ENCODE measurements at regions not wholly inside any gene's neighbourhood (a gene's known extent, or its start where the extent isn't known, plus 50 kb on each side); places are given as distances from the start of the nearest gene placed in this dataset.

DNA sequence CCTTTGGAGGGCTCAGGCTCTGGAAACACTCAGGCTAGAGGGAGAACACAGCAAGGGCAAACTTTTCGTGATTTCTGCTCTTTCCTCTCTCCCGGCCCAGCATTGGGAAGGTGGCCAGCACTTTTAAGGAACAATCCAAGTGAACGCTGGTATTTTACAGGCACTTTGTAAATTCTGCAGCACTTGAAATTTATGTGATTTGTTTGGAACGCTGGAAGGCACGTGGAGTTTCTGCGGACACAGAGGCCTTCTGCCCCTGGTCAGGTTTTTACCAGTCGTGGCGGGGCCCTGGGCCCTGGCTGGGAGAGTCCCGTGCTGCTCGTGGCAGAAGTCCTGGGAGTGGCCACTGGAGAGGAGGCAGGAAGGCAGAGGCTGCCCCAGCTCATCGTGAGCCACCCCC is 188.6 kb downstream of the ENGASE start:
- WGBS (ENCODE audit: insufficient coverage, insufficient read length), result no CpG with 5 or more reads among the region's 11 CpGs
- Histone ChIP-seq H3K4me3 (ENCODE audit: low read length) (no peak overlapping the region), H3K36me3 (ENCODE audit: control insufficient read depth, insufficient read depth, low read length) (no peaks in the 10 kb centered on the region), H3K9me3 (ENCODE audit: control insufficient read depth, insufficient read depth, low read length) (no peaks in the 10 kb centered on the region), H3K27ac (ENCODE audit: low read length) (no peak overlapping the region), H3K4me1 (ENCODE audit: control insufficient read depth, insufficient read depth, low read length) (no peaks in the 10 kb centered on the region), H3K27me3 (ENCODE audit: control insufficient read depth, insufficient read depth, low read length) (no peaks in the 10 kb centered on the region)
- no peak for DNase-seq (ENCODE audit: low read depth, low spot score)

DNA sequence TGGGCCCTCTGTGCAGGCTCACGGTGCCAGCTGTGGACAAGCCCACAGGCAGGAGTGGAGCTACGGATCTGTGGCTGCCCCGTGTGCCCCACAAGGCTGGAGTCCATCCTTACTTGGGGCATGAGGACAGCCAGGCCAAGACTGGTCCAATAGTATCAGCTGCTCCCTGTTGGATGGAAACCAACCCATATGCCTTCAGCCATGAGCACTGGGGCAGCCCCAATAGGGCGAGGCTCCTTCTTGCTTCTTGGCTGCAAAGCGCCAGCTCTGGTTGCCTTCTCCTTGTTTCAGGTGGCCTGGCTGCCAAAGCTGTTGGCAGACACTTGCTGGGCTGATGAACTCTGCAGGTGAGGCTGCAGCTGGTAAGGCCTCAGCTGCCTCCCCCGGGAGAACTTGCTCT is 188.0 kb downstream of the ENGASE start:
- no CpG with 5 or more reads among the region's 6 CpGs for WGBS (ENCODE audit: insufficient coverage, insufficient read length)
- H3K27me3 ChIP-seq (ENCODE audit: control insufficient read depth, insufficient read depth, low read length), result no peaks in the 10 kb centered on the region
- H3K4me1 ChIP-seq (ENCODE audit: control insufficient read depth, insufficient read depth, low read length), result no peaks in the 10 kb centered on the region
- H3K36me3 ChIP-seq (ENCODE audit: control insufficient read depth, insufficient read depth, low read length), result no peaks in the 10 kb centered on the region
- no peak overlapping the region for H3K27ac ChIP-seq (ENCODE audit: low read length)
- no peak overlapping the region for H3K4me3 ChIP-seq (ENCODE audit: low read length)
- H3K9me3 ChIP-seq (ENCODE audit: control insufficient read depth, insufficient read depth, low read length), result no peaks in the 10 kb centered on the region
- DNase-seq (ENCODE audit: low read depth, low spot score), result no peak

DNA sequence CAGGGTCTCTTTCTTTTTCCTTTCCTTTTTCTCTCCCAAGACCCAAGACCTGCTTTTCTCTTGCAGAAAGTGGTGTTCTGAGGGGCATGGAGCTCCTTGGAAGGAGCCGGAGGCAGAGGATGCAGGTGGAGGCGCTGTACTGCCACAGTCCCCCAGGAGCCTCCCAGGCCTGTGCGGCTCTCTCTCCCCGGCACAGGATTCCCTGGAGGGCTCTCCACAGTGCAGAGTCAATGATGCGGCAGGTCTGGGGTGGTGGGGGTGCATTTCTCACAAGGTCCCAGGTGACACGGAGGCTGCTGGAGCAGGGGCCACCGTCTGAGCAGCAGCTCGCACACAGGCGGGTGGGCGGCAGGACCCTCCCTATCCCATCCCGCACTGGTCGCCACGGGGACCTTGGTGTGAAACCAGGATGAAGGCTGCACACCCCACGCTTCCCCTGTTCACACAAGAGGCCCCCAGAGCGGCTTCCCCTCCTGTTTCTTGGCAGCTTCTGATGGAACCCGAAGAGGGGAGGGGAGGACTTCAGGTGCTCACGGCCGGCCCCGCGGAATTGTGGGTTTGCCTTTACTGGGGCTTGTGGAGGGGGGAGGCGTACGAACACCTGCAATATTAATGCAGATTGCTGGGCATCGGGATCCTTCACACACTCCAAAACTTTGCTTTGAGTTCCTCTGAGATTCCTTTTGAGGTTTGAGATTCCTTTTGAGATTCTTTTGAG is 186.9 kb downstream of the ENGASE start:
- no peaks in the 10 kb centered on the region for H3K27me3 ChIP-seq (ENCODE audit: control insufficient read depth, insufficient read depth, low read length)
- H3K4me3 ChIP-seq (ENCODE audit: low read length), result no peak overlapping the region
- no peaks in the 10 kb centered on the region for H3K36me3 ChIP-seq (ENCODE audit: control insufficient read depth, insufficient read depth, low read length)
- no peak for DNase-seq (ENCODE audit: low read depth, low spot score)
- WGBS (ENCODE audit: insufficient coverage, insufficient read length), result no CpG with 5 or more reads among the region's 23 CpGs
- no peaks in the 10 kb centered on the region for H3K4me1 ChIP-seq (ENCODE audit: control insufficient read depth, insufficient read depth, low read length)
- H3K27ac ChIP-seq (ENCODE audit: low read length), result no peak overlapping the region
- H3K9me3 ChIP-seq (ENCODE audit: control insufficient read depth, insufficient read depth, low read length), result no peaks in the 10 kb centered on the region

DNA sequence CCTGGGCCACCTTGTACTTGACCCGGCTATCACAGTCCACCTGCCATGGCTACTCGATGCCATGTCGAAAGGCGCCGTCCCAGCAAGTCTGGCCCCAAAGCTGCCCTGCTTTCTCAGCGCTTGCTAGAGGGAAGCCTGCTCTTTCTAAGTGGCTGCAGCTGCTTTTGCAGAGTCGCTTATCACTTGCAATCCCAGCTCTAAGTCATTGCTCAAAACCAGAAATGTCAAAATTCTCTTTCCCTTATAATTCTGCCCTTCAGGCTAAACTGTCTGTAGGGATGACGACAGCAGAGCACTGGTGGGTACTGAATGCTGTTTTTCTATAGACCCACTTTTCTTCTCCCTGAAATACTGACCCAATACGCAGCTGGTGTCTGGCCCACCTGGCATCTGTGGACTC is 184.2 kb downstream of the ENGASE start:
- no CpG with 5 or more reads among the region's 9 CpGs for WGBS (ENCODE audit: insufficient coverage, insufficient read length)
- Histone ChIP-seq H3K27ac (ENCODE audit: low read length) (no peak overlapping the region), H3K36me3 (ENCODE audit: control insufficient read depth, insufficient read depth, low read length) (no peaks in the 10 kb centered on the region), H3K9me3 (ENCODE audit: control insufficient read depth, insufficient read depth, low read length) (no peaks in the 10 kb centered on the region), H3K4me3 (ENCODE audit: low read length) (no peak overlapping the region), H3K4me1 (ENCODE audit: control insufficient read depth, insufficient read depth, low read length) (no peaks in the 10 kb centered on the region), H3K27me3 (ENCODE audit: control insufficient read depth, insufficient read depth, low read length) (no peaks in the 10 kb centered on the region)
- DNase-seq (ENCODE audit: low read depth, low spot score), result no peak

DNA sequence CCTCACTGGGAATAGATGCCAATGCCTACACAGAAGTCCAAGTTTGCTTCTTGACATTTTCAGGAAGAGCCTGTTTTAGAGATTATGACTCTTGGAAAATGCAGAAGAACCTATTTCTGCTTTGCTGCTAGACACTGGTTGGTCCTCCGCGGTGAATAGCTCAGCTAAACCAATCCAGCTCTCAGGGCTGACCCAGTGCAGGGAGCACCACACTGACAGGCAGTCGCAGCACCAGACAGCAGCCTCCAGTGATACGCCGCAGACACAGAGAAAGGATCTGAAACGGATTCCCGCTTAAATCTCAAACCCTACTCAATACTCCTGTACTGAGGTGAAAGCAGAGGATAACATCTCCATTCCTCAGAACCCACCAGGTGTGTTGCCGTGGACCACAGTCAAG is 183.4 kb downstream of the ENGASE start:
- Histone ChIP-seq H3K27ac (ENCODE audit: low read length) (no peak overlapping the region), H3K36me3 (ENCODE audit: control insufficient read depth, insufficient read depth, low read length) (no peaks in the 10 kb centered on the region), H3K9me3 (ENCODE audit: control insufficient read depth, insufficient read depth, low read length) (no peaks in the 10 kb centered on the region), H3K27me3 (ENCODE audit: control insufficient read depth, insufficient read depth, low read length) (no peaks in the 10 kb centered on the region), H3K4me3 (ENCODE audit: low read length) (no peak overlapping the region), H3K4me1 (ENCODE audit: control insufficient read depth, insufficient read depth, low read length) (no peaks in the 10 kb centered on the region)
- no CpG with 5 or more reads among the region's 8 CpGs for WGBS (ENCODE audit: insufficient coverage, insufficient read length)
- DNase-seq (ENCODE audit: low read depth, low spot score), result no peak

DNA sequence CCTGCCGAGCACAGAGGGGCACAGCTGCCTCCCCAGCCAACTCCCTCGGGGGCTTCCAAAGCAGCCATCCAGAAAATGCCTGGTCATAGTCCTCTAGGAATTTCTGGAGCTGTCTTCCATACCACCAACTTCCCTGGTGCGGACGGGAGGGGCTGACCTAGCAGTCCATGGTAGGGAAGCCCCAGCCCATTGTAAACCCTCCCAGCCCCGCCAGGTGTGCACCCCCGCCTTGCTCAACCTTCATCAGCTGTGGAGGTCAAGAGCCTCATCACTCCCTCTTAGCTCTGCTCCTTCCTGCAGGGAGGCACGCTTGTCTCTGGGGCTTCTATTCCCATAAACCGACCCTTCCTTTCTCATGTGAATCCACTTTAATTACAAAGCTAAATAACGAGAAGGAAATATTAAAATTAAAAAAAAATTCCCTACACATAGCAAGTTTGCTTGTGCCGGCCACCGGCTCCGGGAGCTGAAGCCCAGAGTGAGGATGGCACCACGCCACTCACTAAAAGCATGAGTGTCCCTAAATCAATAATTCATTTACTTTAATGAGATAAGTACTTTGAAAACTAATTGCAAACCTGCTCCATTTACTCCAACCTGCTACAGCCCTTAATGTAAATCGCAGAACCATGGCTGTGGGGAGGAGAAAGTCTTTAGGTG is 181.4 kb downstream of the ENGASE start:
- Histone ChIP-seq H3K9me3 (ENCODE audit: control insufficient read depth, insufficient read depth, low read length) (no peaks in the 10 kb centered on the region), H3K4me3 (ENCODE audit: low read length) (no peak overlapping the region), H3K27ac (ENCODE audit: low read length) (no peak overlapping the region), H3K36me3 (ENCODE audit: control insufficient read depth, insufficient read depth, low read length) (no peaks in the 10 kb centered on the region), H3K4me1 (ENCODE audit: control insufficient read depth, insufficient read depth, low read length) (no peaks in the 10 kb centered on the region), H3K27me3 (ENCODE audit: control insufficient read depth, insufficient read depth, low read length) (no peaks in the 10 kb centered on the region)
- no CpG with 5 or more reads among the region's 14 CpGs for WGBS (ENCODE audit: insufficient coverage, insufficient read length)
- DNase-seq (ENCODE audit: low read depth, low spot score), result no peak

DNA sequence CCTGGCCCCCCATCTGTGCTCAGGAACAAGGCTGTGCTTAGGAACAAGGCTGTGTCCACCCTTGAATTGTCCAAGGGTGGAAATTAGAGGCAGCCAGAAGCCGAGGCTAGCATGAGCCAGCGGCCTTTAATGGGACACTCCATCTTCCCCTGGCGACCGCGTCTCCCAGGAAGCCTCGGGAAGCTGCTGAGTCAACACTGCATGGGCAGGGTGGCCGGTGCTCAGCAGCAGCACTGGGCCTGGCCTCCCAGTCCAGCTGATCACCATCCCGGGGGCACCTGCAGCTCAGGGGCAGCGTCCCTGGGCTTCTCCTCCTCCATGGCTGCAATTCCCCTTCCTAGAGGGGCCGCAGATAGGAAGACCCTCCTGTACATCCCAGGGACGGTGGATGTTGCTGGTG is 180.8 kb downstream of the ENGASE start:
- no CpG with 5 or more reads among the region's 11 CpGs for WGBS (ENCODE audit: insufficient coverage, insufficient read length)
- Histone ChIP-seq H3K36me3 (ENCODE audit: control insufficient read depth, insufficient read depth, low read length) (no peaks in the 10 kb centered on the region), H3K9me3 (ENCODE audit: control insufficient read depth, insufficient read depth, low read length) (no peaks in the 10 kb centered on the region), H3K4me3 (ENCODE audit: low read length) (no peak overlapping the region), H3K27ac (ENCODE audit: low read length) (no peak overlapping the region), H3K4me1 (ENCODE audit: control insufficient read depth, insufficient read depth, low read length) (no peaks in the 10 kb centered on the region), H3K27me3 (ENCODE audit: control insufficient read depth, insufficient read depth, low read length) (no peaks in the 10 kb centered on the region)
- no peak for DNase-seq (ENCODE audit: low read depth, low spot score)

DNA sequence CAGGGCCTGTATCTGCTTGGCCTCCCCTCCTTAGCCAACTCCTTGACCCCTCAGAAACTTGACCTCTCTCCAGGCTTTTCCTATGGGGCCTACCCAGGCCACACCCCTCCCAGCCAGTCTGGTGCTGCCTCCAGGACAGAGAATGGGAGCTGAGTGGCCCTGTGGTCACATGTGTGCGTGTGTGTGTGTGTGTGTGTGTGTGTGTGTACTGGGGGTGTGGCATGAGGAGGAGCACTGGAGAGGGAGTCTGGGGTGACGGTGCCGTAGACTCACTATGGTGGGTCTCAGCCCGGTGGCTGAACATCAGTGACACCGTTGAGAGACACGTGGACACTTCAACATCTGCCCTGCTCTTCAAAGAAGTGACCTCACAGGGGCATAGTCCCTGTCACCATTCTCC is 180.4 kb downstream of the ENGASE start:
- DNase-seq (ENCODE audit: low read depth, low spot score), result no peak
- WGBS (ENCODE audit: insufficient coverage, insufficient read length), result no CpG with 5 or more reads among the region's 6 CpGs
- no peak overlapping the region for H3K4me3 ChIP-seq (ENCODE audit: low read length)
- H3K36me3 ChIP-seq (ENCODE audit: control insufficient read depth, insufficient read depth, low read length), result no peaks in the 10 kb centered on the region
- H3K27me3 ChIP-seq (ENCODE audit: control insufficient read depth, insufficient read depth, low read length), result no peaks in the 10 kb centered on the region
- H3K4me1 ChIP-seq (ENCODE audit: control insufficient read depth, insufficient read depth, low read length), result no peaks in the 10 kb centered on the region
- H3K27ac ChIP-seq (ENCODE audit: low read length), result no peak overlapping the region
- H3K9me3 ChIP-seq (ENCODE audit: control insufficient read depth, insufficient read depth, low read length), result no peaks in the 10 kb centered on the region

DNA sequence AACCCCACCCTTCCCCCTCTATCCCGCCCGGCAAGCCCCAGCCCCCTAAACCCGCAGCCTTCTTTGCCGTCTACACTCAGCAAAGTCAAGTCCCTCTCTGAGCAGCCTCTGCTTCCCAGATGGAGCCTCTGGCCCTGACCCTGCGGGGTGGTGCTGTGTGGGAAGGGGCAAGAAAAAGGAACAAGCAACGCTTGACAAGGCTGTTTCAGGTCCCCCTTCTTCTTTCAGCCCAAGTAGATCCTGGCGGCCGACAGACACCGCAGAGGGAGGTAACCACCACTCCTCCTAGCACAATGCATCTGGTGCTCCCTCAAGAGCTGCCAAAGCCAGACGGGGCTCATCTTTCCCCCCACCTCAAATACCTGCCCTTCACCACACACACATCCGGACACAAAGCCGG is 178.3 kb downstream of the ENGASE start:
- no CpG with 5 or more reads among the region's 12 CpGs for WGBS (ENCODE audit: insufficient coverage, insufficient read length)
- Histone ChIP-seq H3K27me3 (ENCODE audit: control insufficient read depth, insufficient read depth, low read length) (no peaks in the 10 kb centered on the region), H3K27ac (ENCODE audit: low read length) (no peak overlapping the region), H3K4me3 (ENCODE audit: low read length) (no peak overlapping the region), H3K9me3 (ENCODE audit: control insufficient read depth, insufficient read depth, low read length) (no peaks in the 10 kb centered on the region), H3K36me3 (ENCODE audit: control insufficient read depth, insufficient read depth, low read length) (no peaks in the 10 kb centered on the region), H3K4me1 (ENCODE audit: control insufficient read depth, insufficient read depth, low read length) (no peaks in the 10 kb centered on the region; the same call in 1 of the 2 replicates)
- no peak for DNase-seq (ENCODE audit: low read depth, low spot score)

DNA sequence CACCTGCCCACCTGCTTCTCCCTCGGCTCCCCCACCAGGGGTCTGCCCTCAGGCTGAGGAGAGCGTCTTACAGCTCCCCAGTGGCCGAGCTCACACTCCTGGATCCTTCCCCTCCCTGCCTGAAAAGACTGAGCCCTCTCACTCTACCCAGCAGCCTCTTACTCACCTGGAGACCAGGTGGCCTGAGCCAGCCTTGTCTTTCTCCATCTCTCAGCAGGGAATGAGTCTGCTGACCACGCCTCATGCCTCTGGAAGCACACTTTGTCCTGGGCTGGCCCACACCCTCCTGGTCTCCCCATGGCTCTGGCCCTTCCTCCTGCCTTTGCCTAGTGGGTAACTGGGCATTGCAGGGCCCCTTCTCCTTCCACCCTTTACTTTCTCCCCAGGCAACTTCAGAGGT is 177.2 kb downstream of the ENGASE start:
- H3K4me3 ChIP-seq (ENCODE audit: low read length), result no peak overlapping the region
- DNase-seq (ENCODE audit: low read depth, low spot score), result no peak
- H3K9me3 ChIP-seq (ENCODE audit: control insufficient read depth, insufficient read depth, low read length), result no peaks in the 10 kb centered on the region
- no CpG with 5 or more reads among the region's 4 CpGs for WGBS (ENCODE audit: insufficient coverage, insufficient read length)
- no peaks in the 10 kb centered on the region for H3K27me3 ChIP-seq (ENCODE audit: control insufficient read depth, insufficient read depth, low read length)
- no peaks in the 10 kb centered on the region; the same call in 1 of the 2 replicates for H3K4me1 ChIP-seq (ENCODE audit: control insufficient read depth, insufficient read depth, low read length)
- H3K36me3 ChIP-seq (ENCODE audit: control insufficient read depth, insufficient read depth, low read length), result no peaks in the 10 kb centered on the region
- no peak overlapping the region for H3K27ac ChIP-seq (ENCODE audit: low read length)

All from iPS DF 6.9 (cell line).